SK-N-SH (cell line): ENCODE measurements at regions not wholly inside any gene's neighbourhood (a gene's known extent, or its start where the extent isn't known, plus 50 kb on each side); places are given as distances from the start of the nearest gene placed in this dataset.

Experiments
- CTCF ChIA-PET: fragments of 300-600, 350-600 bp; formaldehyde crosslinking; extraction: SDS; loops from one replicate; lab custom pipeline; 2021; lab: Yijun Ruan, JAX
- POLR2A ChIA-PET: fragments of 350-600 bp; sonication (Branson Sonifier 250); formaldehyde crosslinking; extraction: SDS; loops from one replicate; lab custom pipeline; 2020; ENCODE audit warnings: antibody characterized with exemption, inconsistent platforms; lab: Yijun Ruan, JAX
- DNase-seq: peaks from one replicate; pipeline ENCODE4 v3.0.0; 2012
- H2AFZ ChIP-seq: fragments of 200-600 bp; sonication (generic); 2 replicates; pipeline ENCODE4 v1.8.1; 2016; ENCODE audit warnings: antibody characterized with exemption, mild to moderate bottlenecking, low read depth
- H3F3A ChIP-seq: fragments of 200-600 bp; sonication (generic); replicated peaks from 2 replicates; pipeline ENCODE3; 2016; ENCODE audit warnings: antibody characterized with exemption, mild to moderate bottlenecking; ENCODE audit not compliant: insufficient read depth
- H3K27ac ChIP-seq, 2 experiments: fragments of 200-500 bp in 1 of 2; fragments of 200-600 bp in 1 of 2; sonication (Bioruptor generic) in 1 of 2; sonication (generic), shearing (Covaris generic) in 1 of 2; 2 replicates each; pipeline versions ENCODE4 v1.5.1 to v1.6.1; 2014 to 2016; ENCODE audit warnings: low read depth in 2 of 2, inconsistent platforms in 1 of 2, low read length in 1 of 2, mild to moderate bottlenecking in 1 of 2, mixed read lengths in 1 of 2
- H3K27me3 ChIP-seq: fragments of 200-600 bp; sonication (generic), shearing (Covaris generic); 2 replicates; pipeline ENCODE4 v1.6.1; 2016; ENCODE audit warnings: mixed run types; ENCODE audit not compliant: insufficient read depth
- H3K36me3 ChIP-seq, 2 experiments: fragments of 200-500 bp in 1 of 2; fragments of 200-600 bp in 1 of 2; sonication (Bioruptor generic) in 1 of 2; sonication (generic) in 1 of 2; replicated peaks in 1 of 2; 2 replicates each; pipeline versions ENCODE3 to v1.5.1; 2014 to 2016; ENCODE audit warnings: low read length in 1 of 2, mild to moderate bottlenecking in 1 of 2; ENCODE audit not compliant: insufficient read depth in 2 of 2, control insufficient read depth in 1 of 2
- H3K4me1 ChIP-seq, 2 experiments: fragments of 200-500 bp in 1 of 2; fragments of 200-600 bp in 1 of 2; sonication (Bioruptor generic) in 1 of 2; sonication (generic), shearing (Covaris generic) in 1 of 2; 2 replicates each; pipeline versions ENCODE4 v1.5.1 to v1.6.1; 2014 to 2016; ENCODE audit warnings: low read depth in 1 of 2, low read length in 1 of 2, mixed run types in 1 of 2; ENCODE audit not compliant: insufficient read depth in 2 of 2, control insufficient read depth in 1 of 2
- H3K4me2 ChIP-seq: fragments of 200-600 bp; sonication (generic), shearing (Covaris generic); 2 replicates; pipeline ENCODE4 v1.6.1; 2017; ENCODE audit warnings: mixed run types
- H3K4me3 ChIP-seq, 2 experiments: fragments of 200-500 bp in 1 of 2; fragments of 200-600 bp in 1 of 2; sonication (Bioruptor generic) in 1 of 2; sonication (generic), shearing (Covaris generic) in 1 of 2; 2 replicates each; pipeline versions ENCODE4 v1.5.1 to v1.8.1; 2014 to 2016; ENCODE audit warnings: low read depth in 2 of 2, inconsistent platforms in 1 of 2, low read length in 1 of 2, mild to moderate bottlenecking in 1 of 2, mixed read lengths in 1 of 2, moderate library complexity in 1 of 2
- H3K79me2 ChIP-seq: fragments of 200-600 bp; sonication (generic); 2 replicates; pipeline ENCODE4 v1.8.1; 2017; ENCODE audit warnings: mild to moderate bottlenecking; ENCODE audit not compliant: insufficient read depth
- H3K9ac ChIP-seq: fragments of 200-600 bp; sonication (generic); 2 replicates; pipeline ENCODE4 v1.6.1; 2017; ENCODE audit warnings: mixed run types
- H3K9me2 ChIP-seq: fragments of 200-600 bp; sonication (generic); 2 replicates; pipeline ENCODE4 v1.6.1; 2017; ENCODE audit warnings: mixed run types
- H3K9me3 ChIP-seq: fragments of 200-600 bp; sonication (generic); 2 replicates; pipeline ENCODE4 v1.6.1; 2017; ENCODE audit warnings: mixed run types, mild to moderate bottlenecking, moderate library complexity
- H4K20me1 ChIP-seq: fragments of 200-600 bp; sonication (generic); 2 replicates; pipeline ENCODE4 v1.6.1; 2017; ENCODE audit warnings: mild to moderate bottlenecking, mixed run types; ENCODE audit not compliant: insufficient read depth
- ELF1 ChIP-seq: IDR thresholded peaks from 2 replicates; pipeline ENCODE4 v1.4.0; 2012
- EP300 ChIP-seq, 2 experiments: IDR thresholded peaks; 2 replicates each; pipeline versions ENCODE4 v1.4.0 to v1.6.1; 2012; ENCODE audit warnings: borderline replicate concordance in 1 of 2, low read depth in 1 of 2, low read length in 1 of 2
- FOXJ3 ChIP-seq: sonication (generic); formaldehyde crosslinking; IDR thresholded peaks from 2 replicates; pipeline ENCODE4 v1.5.1; 2020; ENCODE audit warnings: mild to moderate bottlenecking, missing genetic modification reagents
- GABPA ChIP-seq: IDR thresholded peaks from 2 replicates; pipeline ENCODE4 v1.4.0; 2012; ENCODE audit warnings: low read depth, mild to moderate bottlenecking
- GATA2 ChIP-seq: sonication (generic); formaldehyde crosslinking; IDR thresholded peaks from 2 replicates; pipeline ENCODE4 v1.5.0; 2020; ENCODE audit warnings: mild to moderate bottlenecking, missing genetic modification reagents
- MXI1 ChIP-seq: IDR thresholded peaks from 2 replicates; pipeline ENCODE4 v1.6.1; 2012; ENCODE audit warnings: mild to moderate bottlenecking, low read depth, low read length, improper control_type of control experiment
- NFIC ChIP-seq: IDR thresholded peaks from 2 replicates; pipeline ENCODE4 v1.4.0; 2012; ENCODE audit warnings: borderline replicate concordance
- POLR2AphosphoS5 ChIP-seq: IDR thresholded peaks from 2 replicates; pipeline ENCODE4 v1.6.1; 2012; ENCODE audit warnings: low read depth, low read length
- RAD21 ChIP-seq: IDR thresholded peaks from 2 replicates; pipeline ENCODE4 v1.6.1; 2012; ENCODE audit warnings: mild to moderate bottlenecking, low read length
- RCOR1 ChIP-seq: fragments of 150-350 bp; IDR thresholded peaks from 2 replicates; pipeline ENCODE4 v1.6.1; 2017; ENCODE audit warnings: antibody characterized with exemption, low read length
- SIN3A ChIP-seq: IDR thresholded peaks from 2 replicates; pipeline ENCODE4 v1.6.1; 2012; ENCODE audit warnings: low read depth, mild to moderate bottlenecking, low read length, moderate library complexity, borderline replicate concordance
- SMC3 ChIP-seq: IDR thresholded peaks from 2 replicates; pipeline ENCODE4 v1.6.1; 2012; ENCODE audit warnings: low read depth, low read length, improper control_type of control experiment
- WGBS: methylation state at CpG from one replicate; pipeline ENCODE4 v1.1.6; 2017; ENCODE audit warnings: low lambda C conversion rate; 5-methylcytosine and 5-hydroxymethylcytosine counted together
- TF ChIP-seq, protein P1 (sequence below): IDR thresholded peaks from 2 replicates; pipeline ENCODE4 v1.4.0; 2012; ENCODE audit warnings: low read depth, borderline replicate concordance
- TF ChIP-seq, protein P2 (sequence below): fragments of 200-600 bp; sonication (generic); IDR thresholded peaks from 2 replicates; pipeline ENCODE4 v1.6.1; 2017; ENCODE audit warnings: antibody characterized with exemption, mild to moderate bottlenecking, moderate library complexity
- TF ChIP-seq, protein P3 (sequence below): IDR thresholded peaks from 2 replicates; pipeline ENCODE4; 2012

DNA sequence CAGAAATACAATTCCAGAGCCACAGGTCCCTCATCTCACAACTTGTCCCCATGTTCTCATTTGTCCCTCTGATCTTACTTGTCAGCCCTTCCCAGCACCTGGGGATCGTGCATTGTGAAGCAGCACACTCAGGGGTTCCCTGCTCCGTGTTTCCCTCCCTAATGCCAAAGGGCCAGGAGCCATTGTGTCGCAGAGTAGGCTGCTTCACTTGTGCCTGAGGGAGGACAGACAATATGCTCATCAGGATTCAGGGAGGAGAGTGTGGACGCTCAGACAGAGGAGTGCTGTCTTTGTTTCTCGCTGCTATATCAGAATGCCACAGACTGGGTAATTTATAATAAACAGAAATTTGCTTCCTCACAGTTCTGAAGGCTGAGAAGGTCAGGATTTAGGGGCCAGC, 315.3 kb downstream of the TRIML1 start (continued):
- TF ChIP-seq, protein P1, sequence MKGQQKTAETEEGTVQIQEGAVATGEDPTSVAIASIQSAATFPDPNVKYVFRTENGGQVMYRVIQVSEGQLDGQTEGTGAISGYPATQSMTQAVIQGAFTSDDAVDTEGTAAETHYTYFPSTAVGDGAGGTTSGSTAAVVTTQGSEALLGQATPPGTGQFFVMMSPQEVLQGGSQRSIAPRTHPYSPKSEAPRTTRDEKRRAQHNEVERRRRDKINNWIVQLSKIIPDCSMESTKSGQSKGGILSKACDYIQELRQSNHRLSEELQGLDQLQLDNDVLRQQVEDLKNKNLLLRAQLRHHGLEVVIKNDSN: no peak
- no peak for TF ChIP-seq SIN3A
- TF ChIP-seq RCOR1: no peak

DNA sequence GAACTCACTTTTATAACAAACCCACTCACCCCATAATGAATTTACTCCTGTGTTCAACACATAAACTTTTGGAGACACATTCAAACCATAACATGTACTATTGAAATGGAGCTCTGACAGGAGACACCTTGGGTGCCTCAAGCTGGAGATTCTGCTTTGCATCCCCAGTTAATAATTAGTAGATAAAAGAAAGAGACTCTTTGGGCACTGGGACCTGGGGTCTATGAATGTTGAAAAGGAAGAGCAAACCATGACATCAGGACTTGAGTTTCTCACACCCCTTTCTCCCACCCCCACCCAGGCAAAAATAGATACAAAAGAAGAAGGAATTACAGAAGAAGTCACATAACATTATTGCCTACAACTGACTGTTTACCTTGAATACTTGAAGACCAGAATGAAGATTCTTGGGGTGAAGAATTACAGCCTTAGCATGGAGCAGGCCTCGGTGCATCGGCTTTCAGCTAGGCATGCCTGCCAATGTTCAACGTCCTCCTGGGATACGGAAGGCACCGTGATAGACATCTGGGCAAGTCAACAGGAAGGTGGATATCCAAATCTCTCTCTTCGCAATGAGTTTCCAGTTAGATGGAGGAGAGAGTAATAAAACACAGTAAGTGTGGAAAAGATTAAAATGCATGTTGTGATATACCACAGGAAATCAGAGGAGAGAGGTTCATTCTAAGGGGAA, 316.0 kb downstream of the TRIML1 start:
- TF ChIP-seq, protein P2, sequence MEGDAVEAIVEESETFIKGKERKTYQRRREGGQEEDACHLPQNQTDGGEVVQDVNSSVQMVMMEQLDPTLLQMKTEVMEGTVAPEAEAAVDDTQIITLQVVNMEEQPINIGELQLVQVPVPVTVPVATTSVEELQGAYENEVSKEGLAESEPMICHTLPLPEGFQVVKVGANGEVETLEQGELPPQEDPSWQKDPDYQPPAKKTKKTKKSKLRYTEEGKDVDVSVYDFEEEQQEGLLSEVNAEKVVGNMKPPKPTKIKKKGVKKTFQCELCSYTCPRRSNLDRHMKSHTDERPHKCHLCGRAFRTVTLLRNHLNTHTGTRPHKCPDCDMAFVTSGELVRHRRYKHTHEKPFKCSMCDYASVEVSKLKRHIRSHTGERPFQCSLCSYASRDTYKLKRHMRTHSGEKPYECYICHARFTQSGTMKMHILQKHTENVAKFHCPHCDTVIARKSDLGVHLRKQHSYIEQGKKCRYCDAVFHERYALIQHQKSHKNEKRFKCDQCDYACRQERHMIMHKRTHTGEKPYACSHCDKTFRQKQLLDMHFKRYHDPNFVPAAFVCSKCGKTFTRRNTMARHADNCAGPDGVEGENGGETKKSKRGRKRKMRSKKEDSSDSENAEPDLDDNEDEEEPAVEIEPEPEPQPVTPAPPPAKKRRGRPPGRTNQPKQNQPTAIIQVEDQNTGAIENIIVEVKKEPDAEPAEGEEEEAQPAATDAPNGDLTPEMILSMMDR: no peak
- no peak for TF ChIP-seq NFIC
- TF ChIP-seq EP300 (IDR thresholded peaks at IDR 0.05; ENCODE audit: borderline replicate concordance in 1 of 2, low read depth in 1 of 2, low read length in 1 of 2): no peak
- peak; percentile 54 for TF ChIP-seq ELF1
- TF ChIP-seq RAD21: no peak
- no peak for TF ChIP-seq FOXJ3 (CRISPR knock-in tag)
- no peak for TF ChIP-seq MXI1
- no peak for TF ChIP-seq SMC3
- TF ChIP-seq GABPA: peak; percentile 49
- TF ChIP-seq POLR2AphosphoS5: 0 out of 2 replicates have a peak, but pooled peaks have one; percentile 35
- TF ChIP-seq, protein P3, sequence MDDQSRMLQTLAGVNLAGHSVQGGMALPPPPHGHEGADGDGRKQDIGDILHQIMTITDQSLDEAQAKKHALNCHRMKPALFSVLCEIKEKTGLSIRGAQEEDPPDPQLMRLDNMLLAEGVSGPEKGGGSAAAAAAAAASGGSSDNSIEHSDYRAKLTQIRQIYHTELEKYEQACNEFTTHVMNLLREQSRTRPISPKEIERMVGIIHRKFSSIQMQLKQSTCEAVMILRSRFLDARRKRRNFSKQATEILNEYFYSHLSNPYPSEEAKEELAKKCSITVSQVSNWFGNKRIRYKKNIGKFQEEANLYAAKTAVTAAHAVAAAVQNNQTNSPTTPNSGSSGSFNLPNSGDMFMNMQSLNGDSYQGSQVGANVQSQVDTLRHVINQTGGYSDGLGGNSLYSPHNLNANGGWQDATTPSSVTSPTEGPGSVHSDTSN: no peak
- TF ChIP-seq GATA2 (CRISPR knock-in tag): no peak
- TF ChIP-seq, protein P1: no peak
- H3K4me3 ChIP-seq: peak overlapping the region; percentile 56 to 80
- H3K9me3 ChIP-seq: no peaks in the 10 kb centered on the region
- H2AFZ ChIP-seq: peak overlapping the region; percentile 84
- ChIA-PET POLR2A (no interaction called here), CTCF (no interaction called here)
- no peaks in the 10 kb centered on the region; the same call in 1 of the 2 replicates for H3K79me2 ChIP-seq
- H3K27me3 ChIP-seq: no peaks in the 10 kb centered on the region
- H3K4me1 ChIP-seq: no peaks in the 10 kb centered on the region
- H3K36me3 ChIP-seq: no peaks in the 10 kb centered on the region
- peaks cover 6% of the 10 kb centered on the region for H3F3A ChIP-seq
- peak overlapping the region; percentile 34; the same call in 1 of the 2 replicates for H3K9ac ChIP-seq
- WGBS: 55% methylated on average over 6 of the region's 6 CpGs
- DNase-seq: no peak
- H4K20me1 ChIP-seq: no peaks in the 10 kb centered on the region
- H3K27ac ChIP-seq: peak overlapping the region in 1 of 2 experiments; percentile 35; a peak in 1 of 4 replicates
- H3K9me2 ChIP-seq: no peaks in the 10 kb centered on the region
- H3K4me2 ChIP-seq: peak overlapping the region; percentile 72
